GM18511 (cell line): ENCODE measurements at regions not wholly inside any gene's neighbourhood (a gene's known extent, or its start where the extent isn't known, plus 50 kb on each side); places are given as distances from the start of the nearest gene placed in this dataset.

ENCODE experiments used
- ATAC-seq: cut with Tn5 transposase; IDR thresholded peaks from one replicate; pipeline ENCODE4 v1.9.1; 2021; ENCODE audit warnings: mild to moderate bottlenecking, moderate library complexity; ENCODE audit not compliant: unreplicated experiment

- ATAC-seq, result no peak
Measured at GRCh38 chr21:43348801-43349261, 78.1 kb downstream of the SIK1 start.

DNA sequence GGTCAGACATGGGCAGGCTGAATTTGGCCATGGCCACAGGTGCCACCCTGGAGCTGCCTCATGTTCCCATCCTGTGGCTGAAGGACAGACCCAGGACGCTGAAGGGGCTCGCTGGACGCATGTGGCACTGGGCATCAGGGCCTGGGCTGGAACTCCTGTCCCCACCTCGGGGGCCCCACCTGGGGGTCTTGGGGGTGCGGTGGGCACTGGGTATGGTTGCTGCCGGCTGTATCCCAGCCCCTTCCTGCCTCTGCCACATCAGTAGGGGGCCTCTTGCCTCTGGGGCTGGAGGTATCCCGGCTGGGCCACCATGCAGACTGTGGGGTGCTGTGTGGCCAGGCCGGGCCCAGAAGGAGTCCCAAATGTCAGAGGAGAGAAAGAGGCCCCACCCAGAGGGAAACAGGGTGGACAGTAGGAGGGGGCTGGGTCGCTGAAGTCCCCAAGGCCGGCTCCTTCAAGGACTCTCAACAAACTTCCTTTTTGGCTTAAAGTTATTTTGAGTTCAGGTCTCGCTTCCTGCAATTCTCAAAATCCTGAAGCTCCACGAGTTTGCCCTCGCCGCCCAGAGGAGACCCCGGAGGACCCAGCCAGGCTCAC lies 78.7 kb downstream of the SIK1 start:
- no peak for ATAC-seq

DNA sequence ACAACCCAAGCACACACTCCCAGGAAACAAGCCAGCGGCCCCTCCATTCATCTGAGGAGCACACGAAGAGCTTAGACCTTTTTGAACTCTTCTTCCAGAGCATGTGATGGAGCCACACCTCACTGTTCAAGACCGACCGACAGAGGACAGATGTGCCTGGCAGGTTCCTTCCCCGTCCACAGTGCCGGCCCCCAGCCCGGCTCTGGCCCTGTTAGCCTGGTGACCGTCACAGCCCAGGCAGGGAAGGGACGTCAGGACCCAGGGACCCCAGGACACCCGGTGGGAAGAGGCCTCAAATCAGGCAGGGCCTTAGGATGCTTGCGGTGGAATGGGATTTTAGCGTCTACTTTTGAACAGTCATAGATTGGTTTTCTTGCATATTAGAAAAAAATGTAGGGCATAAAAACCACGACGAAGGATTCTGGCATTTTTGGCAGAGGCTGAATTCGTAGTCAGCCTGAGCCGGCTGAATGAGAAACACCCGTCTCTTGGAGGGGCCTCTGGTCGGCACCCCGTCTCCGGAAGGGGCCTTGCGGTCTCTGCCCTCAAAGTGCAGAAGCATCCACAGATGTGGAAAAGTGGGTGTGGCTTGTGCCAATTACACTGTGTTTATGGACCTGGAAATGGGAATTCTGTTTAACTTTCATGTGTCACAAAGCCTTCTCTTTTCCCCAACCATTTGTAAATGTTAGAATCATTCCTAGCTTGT lies 79.3 kb downstream of the SIK1 start:
- ATAC-seq, result no peak

DNA sequence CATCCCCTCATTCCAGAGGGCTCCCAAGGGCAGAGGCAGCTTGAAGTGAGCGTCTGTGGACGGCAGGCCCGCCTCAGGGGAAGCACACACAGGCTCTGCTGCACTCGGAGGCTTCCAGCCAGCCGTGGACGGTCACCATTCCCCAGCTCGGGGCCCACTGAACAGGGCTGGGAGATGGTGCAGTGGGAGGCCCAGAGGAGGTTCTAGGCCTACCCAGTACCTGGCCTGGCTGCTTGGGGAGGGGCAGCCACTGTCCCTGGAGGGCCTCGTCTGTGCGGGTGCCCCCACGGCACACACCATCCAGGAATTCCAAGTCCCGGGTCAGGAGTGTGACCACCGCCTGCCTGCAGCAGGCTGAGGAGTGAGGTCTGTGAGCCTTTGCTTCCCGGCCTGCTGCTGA lies 80.4 kb downstream of the SIK1 start:
- ATAC-seq, result no peak

DNA sequence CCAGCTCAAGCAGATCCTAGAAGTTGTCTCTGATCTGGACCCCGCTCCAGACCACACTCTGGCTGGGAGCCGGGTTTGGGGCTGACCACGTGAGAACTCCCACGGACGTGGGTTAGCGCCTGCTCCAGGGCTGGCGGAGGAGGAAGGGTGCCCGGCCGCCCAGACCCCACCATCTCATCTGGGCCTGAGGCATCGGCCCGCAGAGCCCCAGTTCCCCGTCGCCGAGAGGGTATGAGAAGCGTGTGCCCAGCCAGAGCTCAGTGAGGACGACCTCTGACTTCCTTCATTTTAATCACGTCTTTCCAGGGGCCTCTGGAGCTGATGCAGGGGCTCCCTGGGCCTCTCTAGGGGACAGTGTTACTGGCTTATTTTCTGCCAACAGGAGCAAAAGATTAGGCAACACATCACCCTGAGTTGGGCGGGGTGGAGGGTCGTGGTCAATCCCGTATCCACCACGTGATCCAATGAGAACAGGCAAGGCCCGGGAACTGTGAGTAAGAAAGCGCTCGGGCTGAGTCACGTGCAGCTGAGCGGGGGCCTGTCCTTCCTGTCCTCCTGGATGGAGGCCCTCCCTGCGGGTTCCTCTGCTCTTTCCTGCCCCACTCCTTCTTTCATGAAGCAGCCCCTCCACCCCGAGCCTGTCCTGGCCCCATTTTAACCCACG lies 81.1 kb downstream of the SIK1 start:
- no peak for ATAC-seq

GRCh38 chr21:43345046-43345745 lies 81.7 kb downstream of the SIK1 start:
- ATAC-seq, result no peak

DNA sequence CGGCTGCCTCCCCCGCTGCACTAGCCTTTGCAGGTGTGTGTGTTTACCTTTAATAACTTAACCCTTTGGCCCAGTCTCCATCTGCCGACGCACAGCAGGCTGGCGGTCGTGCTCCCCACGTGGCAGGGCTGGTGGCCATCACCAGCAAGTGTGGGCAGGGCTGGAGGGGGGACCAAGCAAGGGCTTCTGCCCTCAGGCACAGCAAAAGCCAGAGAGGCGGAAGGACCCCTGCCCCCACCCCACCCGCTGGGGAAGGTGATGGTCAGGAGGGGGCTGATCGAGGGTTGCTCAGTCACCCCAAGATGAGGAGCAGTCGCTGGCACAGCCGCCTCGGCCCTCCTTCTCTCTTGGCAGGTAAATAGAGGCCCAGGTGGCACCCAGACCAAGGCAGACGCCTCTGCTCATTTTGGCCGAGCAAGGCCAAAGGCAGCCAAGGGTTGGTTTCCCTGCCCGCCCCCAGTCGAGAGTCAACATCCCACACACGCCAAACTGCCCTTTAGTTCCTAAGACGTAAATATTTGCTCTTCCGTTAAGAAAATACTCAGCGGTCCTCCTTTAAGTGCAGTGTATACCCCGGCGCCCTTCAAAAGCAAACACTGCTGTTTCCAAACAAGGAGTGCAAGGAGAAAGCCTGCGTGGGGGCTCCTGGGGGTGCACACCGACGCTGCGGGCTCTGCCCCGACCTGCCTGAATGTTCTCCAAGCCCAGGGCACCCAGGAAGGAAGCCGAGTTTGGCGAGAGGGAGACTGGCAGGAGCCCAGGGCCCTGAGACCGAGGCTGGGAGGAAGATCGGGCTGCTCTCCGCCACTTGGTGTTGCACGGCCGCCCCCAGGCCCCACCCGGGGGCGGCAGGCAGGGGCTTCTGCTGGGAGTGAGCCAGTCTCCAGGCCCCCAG lies 82.7 kb downstream of the SIK1 start:
- ATAC-seq, result no peak

GRCh38 chr21:43343095-43343991 lies 83.6 kb downstream of the SIK1 start:
- no peak for ATAC-seq

- no peak for ATAC-seq
Measured at GRCh38 chr21:43342301-43342881, 84.5 kb downstream of the SIK1 start.

- no peak for ATAC-seq
Measured at GRCh38 chr21:43341378-43342161, 85.4 kb downstream of the SIK1 start.

DNA sequence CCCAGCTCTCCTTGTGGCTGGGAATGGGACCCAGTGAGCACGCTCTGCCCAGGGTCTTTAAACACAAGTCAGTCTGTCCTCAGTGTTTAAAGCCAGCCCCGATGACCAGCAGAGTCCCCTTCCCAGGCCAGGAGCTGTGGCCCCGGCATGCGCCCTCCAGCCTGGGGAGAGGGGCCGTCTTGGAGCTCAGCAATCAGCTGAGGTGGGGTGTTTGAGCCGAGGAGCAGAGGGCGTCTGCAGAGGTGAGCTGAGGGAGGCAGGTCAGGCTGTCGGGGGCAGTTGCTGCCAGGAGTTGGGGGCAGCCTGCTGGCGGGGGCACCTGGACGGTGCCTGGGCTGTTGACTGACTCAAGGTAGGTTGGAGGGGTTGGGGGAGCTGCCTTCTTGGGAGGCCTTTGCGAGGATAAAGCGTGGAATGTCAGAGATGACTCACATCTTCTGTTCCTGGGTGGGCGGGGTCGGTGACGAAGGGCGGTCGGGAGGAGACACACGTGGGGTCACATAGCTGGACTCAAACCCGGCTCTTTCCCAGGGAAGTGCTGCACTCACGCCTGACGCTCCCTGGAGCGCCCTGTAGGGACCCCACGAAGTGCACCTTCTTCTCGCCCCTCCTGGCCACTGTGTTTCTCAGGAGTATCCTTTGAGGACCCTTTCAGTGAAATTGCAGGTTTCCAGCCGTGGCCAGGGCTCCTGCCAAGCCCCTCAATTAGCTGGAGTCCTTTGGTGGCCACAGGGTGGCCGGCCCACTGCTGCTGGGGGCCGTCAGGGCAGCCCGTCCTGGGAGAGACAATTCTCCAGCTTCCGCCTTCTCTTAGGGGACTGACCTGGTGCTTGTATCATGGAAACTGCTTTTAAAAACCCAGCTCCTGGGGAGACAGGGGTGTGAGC lies 86.2 kb downstream of the SIK1 start:
- no peak for ATAC-seq

- no peak for ATAC-seq
Measured at GRCh38 chr21:43339668-43340067, 87.3 kb downstream of the SIK1 start.

- ATAC-seq, result no peak
Measured at GRCh38 chr21:43338951-43339350, 88.0 kb downstream of the SIK1 start.

DNA sequence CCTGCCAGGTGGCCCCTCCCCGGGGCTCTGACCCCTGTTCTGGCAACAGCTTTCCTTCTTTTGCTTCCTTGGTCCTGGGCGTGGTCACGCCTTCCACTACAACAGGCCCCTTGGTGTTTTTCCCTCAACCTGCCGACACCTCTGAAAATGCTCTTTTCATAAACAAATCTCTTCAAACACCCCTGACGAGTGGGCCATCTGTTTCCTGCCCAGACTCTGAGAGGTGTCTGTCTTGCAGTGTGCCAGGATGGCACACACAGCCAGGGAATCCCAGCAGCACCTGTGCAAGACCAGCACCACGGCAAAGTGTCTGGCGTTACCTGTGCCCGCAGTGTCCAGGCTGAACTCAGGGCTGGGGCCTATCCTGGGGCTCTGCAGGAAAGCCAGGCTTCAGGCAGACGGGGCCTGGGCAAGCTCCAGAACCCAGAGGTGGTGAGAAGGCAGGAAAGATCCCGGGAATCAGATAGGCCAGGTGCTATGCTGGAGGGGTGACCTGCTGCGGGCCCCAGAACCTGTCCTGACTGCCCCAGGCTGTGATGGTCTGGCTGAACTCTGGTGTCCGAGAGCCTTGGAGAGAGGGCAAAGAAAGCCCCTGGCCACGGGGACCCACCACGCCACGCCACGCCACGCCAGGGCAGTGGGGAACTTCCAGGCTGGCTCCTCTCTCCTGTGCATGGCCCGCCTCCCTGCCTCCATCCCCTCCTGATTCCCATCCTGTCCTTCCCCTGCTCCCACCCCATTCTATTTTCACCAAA lies 88.9 kb downstream of the SIK1 start:
- no peak for ATAC-seq

DNA sequence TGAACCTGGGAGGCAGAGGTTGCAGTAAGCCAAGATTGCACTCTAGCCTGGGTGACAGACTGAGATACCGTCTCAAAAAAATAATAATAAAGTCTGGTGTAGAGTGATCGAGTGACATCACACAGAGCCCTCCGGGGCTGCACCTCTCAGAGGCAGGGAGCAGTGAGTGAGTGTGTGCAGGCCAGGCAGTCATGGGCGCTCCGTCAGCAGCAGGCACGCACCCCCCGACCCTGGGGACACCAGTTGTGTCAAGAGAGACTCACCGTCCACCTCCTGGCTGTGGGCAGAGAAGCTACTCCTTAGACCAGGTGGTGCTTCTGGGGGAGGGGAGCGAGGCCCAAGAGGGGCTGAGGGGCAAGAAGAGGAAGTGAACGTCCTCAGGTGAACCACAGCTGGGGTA lies 91.8 kb downstream of the SIK1 start:
- no peak for ATAC-seq

DNA sequence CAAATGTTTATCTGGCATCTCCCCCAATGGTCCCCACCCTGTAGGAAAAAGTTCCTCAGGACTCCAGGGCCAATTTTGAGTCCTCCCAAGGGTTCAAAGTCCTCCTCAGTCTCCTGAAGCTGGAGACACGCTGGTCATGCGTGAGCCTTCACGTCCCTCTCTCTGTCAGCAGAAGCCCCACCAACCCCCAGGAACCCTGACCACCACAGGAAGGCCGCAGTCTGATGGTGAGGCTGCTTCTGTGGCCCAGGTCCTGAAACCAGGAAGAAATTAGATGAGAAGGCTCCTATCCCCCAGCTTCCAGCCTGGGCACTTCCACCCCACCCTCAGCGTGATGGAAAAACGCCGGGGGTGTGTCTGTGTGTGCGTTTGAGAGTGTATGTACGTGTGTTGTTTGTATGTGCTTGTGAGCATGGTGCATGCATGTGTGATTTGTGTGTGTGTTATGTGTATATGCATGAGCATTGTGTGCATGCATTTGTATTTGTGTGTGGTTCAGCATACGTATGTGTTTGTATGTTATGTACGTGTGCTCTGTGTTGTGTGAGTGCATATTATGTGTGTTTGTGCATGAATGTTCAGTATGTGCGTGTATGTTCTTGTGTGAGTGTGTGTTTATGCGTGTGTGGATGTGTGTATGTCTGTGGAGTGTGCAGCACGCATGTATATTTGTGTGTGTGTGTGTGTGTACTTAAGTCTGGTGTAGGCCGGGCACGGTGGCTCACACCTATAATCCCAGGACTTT lies 92.5 kb downstream of the SIK1 start:
- no peak for ATAC-seq
